ENCODE measurements at regions not wholly inside any gene's neighbourhood (a gene's known extent, or its start where the extent isn't known, plus 50 kb on each side); places are given as distances from the start of the nearest gene placed in this dataset.
"Not testable (repeated sequence)": the region's sequence is repeated elsewhere in the genome, so short reads cannot be mapped to it uniquely, and the experiment has no call there.

DNA sequence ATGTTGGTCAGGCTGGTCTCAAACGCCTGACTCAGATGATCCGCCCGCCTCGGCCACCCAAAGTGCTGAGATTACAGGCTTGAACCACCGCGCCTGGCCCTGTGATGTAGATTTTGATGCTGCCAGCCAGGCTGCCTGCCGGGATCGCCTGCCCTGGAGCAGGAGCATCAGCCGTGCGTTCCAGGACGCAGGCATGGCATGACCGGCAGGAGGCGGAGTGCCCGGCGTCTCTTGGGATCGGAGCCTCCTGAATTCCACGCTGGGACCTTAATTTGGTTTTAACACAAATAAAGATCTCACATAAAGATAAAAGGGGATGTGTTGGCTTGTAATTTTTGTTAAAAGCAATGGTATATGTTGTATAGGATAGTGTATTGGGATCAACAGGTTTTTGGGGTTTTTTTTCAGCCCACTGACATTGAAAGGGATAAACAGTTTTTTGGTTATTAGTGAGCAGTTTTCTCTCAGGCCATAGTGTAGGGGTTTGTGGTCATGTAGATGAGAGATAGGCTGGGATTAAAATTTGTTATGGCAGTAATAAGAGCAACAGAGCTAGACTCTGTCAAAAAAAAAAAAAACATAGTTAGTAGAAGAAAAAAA is 1406.4 kb downstream of the UQCRFS1 start:
- no peak for ATAC-seq (ENCODE audit: low read depth)
- TF ChIP-seq CTCF (IDR thresholded peaks at IDR 0.05; ENCODE audit: poor library complexity, severe bottlenecking): no peak

GRCh38 chr19:27805848-27806247 is 1407.1 kb downstream of the UQCRFS1 start:
- TF ChIP-seq CTCF (IDR thresholded peaks at IDR 0.05; ENCODE audit: poor library complexity, severe bottlenecking): no peak
- H3K27ac ChIP-seq (ENCODE audit: poor library complexity, severe bottlenecking): no peak overlapping the region
- H3K4me3 ChIP-seq (ENCODE audit: severe bottlenecking): no peak overlapping the region
- ATAC-seq (ENCODE audit: low read depth) (no peak), DNase-seq (ENCODE audit: low spot score) (no peak)
- H3K9me3 ChIP-seq (ENCODE audit: severe bottlenecking): no peaks in the 10 kb centered on the region
- no peaks in the 10 kb centered on the region for H3K27me3 ChIP-seq (ENCODE audit: insufficient read depth, poor library complexity, severe bottlenecking)
- no peaks in the 10 kb centered on the region for H3K4me1 ChIP-seq (ENCODE audit: insufficient read depth, poor library complexity, severe bottlenecking)
- H3K36me3 ChIP-seq (ENCODE audit: low read depth): 0 out of 2 replicates have a peak, but pooled peaks cover 3% of the 10 kb centered on the region

More for the DNA sequence above, 1406.4 kb downstream of the UQCRFS1 start:
- Histone ChIP-seq H3K9me3 (ENCODE audit: severe bottlenecking) (no peaks in the 10 kb centered on the region), H3K4me1 (ENCODE audit: insufficient read depth, poor library complexity, severe bottlenecking) (no peaks in the 10 kb centered on the region), H3K36me3 (ENCODE audit: low read depth) (no peaks in the 10 kb centered on the region), H3K4me3 (ENCODE audit: severe bottlenecking) (no peak overlapping the region), H3K27me3 (ENCODE audit: insufficient read depth, poor library complexity, severe bottlenecking) (no peaks in the 10 kb centered on the region), H3K27ac (ENCODE audit: poor library complexity, severe bottlenecking) (no peak overlapping the region)
- no peak for DNase-seq (ENCODE audit: low spot score)

- ATAC-seq (ENCODE audit: low read depth): not testable (repeated sequence)
These were observed 1410.7 kb downstream of the UQCRFS1 start for GRCh38 chr19:27802293-27802692.

DNA sequence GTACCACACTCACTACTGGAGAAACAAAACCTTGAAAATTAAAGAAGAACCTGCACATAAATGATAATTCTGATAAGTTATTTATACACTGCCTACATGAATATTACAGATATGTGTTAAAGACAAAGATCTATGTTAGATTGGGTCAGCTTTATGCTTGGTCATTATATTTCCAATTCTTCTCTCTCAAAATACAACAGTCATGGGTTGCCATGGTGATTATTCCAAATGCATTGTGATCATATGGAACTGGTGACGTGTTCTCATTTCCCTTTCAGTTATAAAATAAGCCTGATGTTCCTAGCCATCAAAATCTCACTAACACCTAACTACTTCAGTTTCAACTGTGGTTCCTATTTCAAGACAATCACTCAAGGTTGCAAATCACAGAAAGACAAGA is 1416.4 kb downstream of the UQCRFS1 start:
- TF ChIP-seq CTCF (IDR thresholded peaks at IDR 0.05; ENCODE audit: poor library complexity, severe bottlenecking): no peak
- no peak for DNase-seq (ENCODE audit: low spot score)

More at GRCh38 chr19:27802293-27802692, 1410.7 kb downstream of the UQCRFS1 start:
- not testable (repeated sequence) for H3K27ac ChIP-seq (ENCODE audit: poor library complexity, severe bottlenecking); H3K27me3 ChIP-seq (ENCODE audit: insufficient read depth, poor library complexity, severe bottlenecking); DNase-seq (ENCODE audit: low spot score); H3K4me1 ChIP-seq (ENCODE audit: insufficient read depth, poor library complexity, severe bottlenecking); H3K4me3 ChIP-seq (ENCODE audit: severe bottlenecking); H3K9me3 ChIP-seq (ENCODE audit: severe bottlenecking)
- H3K36me3 ChIP-seq (ENCODE audit: low read depth): peaks cover 16% of the 10 kb centered on the region
- TF ChIP-seq CTCF (IDR thresholded peaks at IDR 0.05; ENCODE audit: poor library complexity, severe bottlenecking): peak; percentile 57

GRCh38 chr19:27796073-27796472 is 1416.9 kb downstream of the UQCRFS1 start:
- Histone ChIP-seq H3K36me3 (ENCODE audit: low read depth) (peaks cover 39% of the 10 kb centered on the region), H3K27ac (ENCODE audit: poor library complexity, severe bottlenecking) (no peak overlapping the region), H3K4me1 (ENCODE audit: insufficient read depth, poor library complexity, severe bottlenecking) (no peaks in the 10 kb centered on the region), H3K4me3 (ENCODE audit: severe bottlenecking) (no peak overlapping the region), H3K27me3 (ENCODE audit: insufficient read depth, poor library complexity, severe bottlenecking) (no peaks in the 10 kb centered on the region), H3K9me3 (ENCODE audit: severe bottlenecking) (no peaks in the 10 kb centered on the region)
- DNase-seq (ENCODE audit: low spot score): no peak
- ATAC-seq (ENCODE audit: low read depth): no peak
- TF ChIP-seq CTCF (IDR thresholded peaks at IDR 0.05; ENCODE audit: poor library complexity, severe bottlenecking): no peak

More for the DNA sequence above, 1416.4 kb downstream of the UQCRFS1 start:
- no peaks in the 10 kb centered on the region for H3K9me3 ChIP-seq (ENCODE audit: severe bottlenecking)
- H3K27ac ChIP-seq (ENCODE audit: poor library complexity, severe bottlenecking): no peak overlapping the region
- no peak for ATAC-seq (ENCODE audit: low read depth)
- H3K4me3 ChIP-seq (ENCODE audit: severe bottlenecking): no peak overlapping the region
- no peaks in the 10 kb centered on the region for H3K27me3 ChIP-seq (ENCODE audit: insufficient read depth, poor library complexity, severe bottlenecking)
- H3K4me1 ChIP-seq (ENCODE audit: insufficient read depth, poor library complexity, severe bottlenecking): no peaks in the 10 kb centered on the region
- H3K36me3 ChIP-seq (ENCODE audit: low read depth): peaks cover 35% of the 10 kb centered on the region
